GM12878 (cell line): ENCODE measurements at regions not wholly inside any gene's neighbourhood (a gene's known extent, or its start where the extent isn't known, plus 50 kb on each side); places are given as distances from the start of the nearest gene placed in this dataset.

Source experiments
- ATF7 ChIP-seq: fragments of 450-650 bp; IDR thresholded peaks from 2 replicates; pipeline ENCODE4 v1.6.1; 2016; ENCODE audit warnings: low read depth, mild to moderate bottlenecking
- CHD2 ChIP-seq: IDR thresholded peaks from 2 replicates; pipeline ENCODE4 v1.6.1; 2011; ENCODE audit warnings: low read depth, low read length, improper control_type of control experiment, borderline replicate concordance
- EGR1 ChIP-seq, 2 experiments: IDR thresholded peaks; 1 replicate in 1 of 2; 2 replicates in 1 of 2; pipeline ENCODE4 v1.6.1; 2011 to 2012; ENCODE audit warnings: low read depth in 2 of 2, low read length in 2 of 2, borderline replicate concordance in 1 of 2, mild to moderate bottlenecking in 1 of 2, moderate library complexity in 1 of 2
- EZH2 ChIP-seq: IDR thresholded peaks from 2 replicates; pipeline ENCODE4 v1.6.1; 2012; ENCODE audit warnings: low read depth, mild to moderate bottlenecking, control low read depth, inconsistent platforms, low read length, borderline replicate concordance; ENCODE audit not compliant: control insufficient read depth
- FOS ChIP-seq: IDR thresholded peaks from 3 replicates; pipeline ENCODE4 v1.6.1; 2011; ENCODE audit warnings: borderline replicate concordance; ENCODE audit not compliant: insufficient read length; ENCODE audit errors: extremely low read depth
- POLR2AphosphoS5 ChIP-seq: IDR thresholded peaks from 2 replicates; pipeline ENCODE4 v1.6.1; 2011; ENCODE audit warnings: mild to moderate bottlenecking, low read length, inconsistent platforms
- SIN3A ChIP-seq: IDR thresholded peaks from 2 replicates; pipeline ENCODE4 v1.6.1; 2012; ENCODE audit warnings: low read depth, low read length, improper control_type of control experiment
- TCF3 ChIP-seq: IDR thresholded peaks from 2 replicates; pipeline ENCODE4 v1.6.1; 2012; ENCODE audit warnings: low read depth, mild to moderate bottlenecking, low read length, borderline replicate concordance; ENCODE audit not compliant: insufficient read depth
- TCF7 ChIP-seq: IDR thresholded peaks from 2 replicates; pipeline ENCODE4 v1.6.1; 2014; ENCODE audit warnings: antibody characterized with exemption, borderline replicate concordance
- TF ChIP-seq, protein P1 (sequence below): IDR thresholded peaks from 2 replicates; pipeline ENCODE4 v1.6.1; 2012; ENCODE audit warnings: low read depth, low read length, improper control_type of control experiment

GRCh38 chr7:27410812-27411544 lies 168.4 kb downstream of the EVX1 start:
- no peak for TF ChIP-seq TCF7
- no peak for TF ChIP-seq EGR1 (IDR thresholded peaks at IDR 0.05; ENCODE audit: borderline replicate concordance in 1 of 2, low read depth in 2 of 2, low read length in 2 of 2)
- TF ChIP-seq, protein P1, sequence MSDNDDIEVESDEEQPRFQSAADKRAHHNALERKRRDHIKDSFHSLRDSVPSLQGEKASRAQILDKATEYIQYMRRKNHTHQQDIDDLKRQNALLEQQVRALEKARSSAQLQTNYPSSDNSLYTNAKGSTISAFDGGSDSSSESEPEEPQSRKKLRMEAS, result no peak
- no peak for TF ChIP-seq CHD2
- no peak for TF ChIP-seq SIN3A
- TF ChIP-seq EZH2, result no peak
- TF ChIP-seq FOS, result no peak
- TF ChIP-seq POLR2AphosphoS5, result no peak
- no peak for TF ChIP-seq ATF7
- no peak for TF ChIP-seq TCF3
